ENCODE measurements at regions not wholly inside any gene's neighbourhood (a gene's known extent, or its start where the extent isn't known, plus 50 kb on each side); places are given as distances from the start of the nearest gene placed in this dataset.

GRCh38 chr6:12221856-12222255 lies 68.3 kb upstream of the EDN1 start:
- DNase-seq, result no peak

GRCh38 chr6:12222405-12223366 lies 67.5 kb upstream of the EDN1 start:
- DNase-seq, result no peak

GRCh38 chr6:12223383-12223782 lies 66.8 kb upstream of the EDN1 start:
- no peak for DNase-seq

GRCh38 chr6:12224251-12224650 lies 65.9 kb upstream of the EDN1 start:
- DNase-seq, result no peak

- DNase-seq, result no peak
Measured at GRCh38 chr6:12228447-12229146, 61.6 kb upstream of the EDN1 start.

DNA sequence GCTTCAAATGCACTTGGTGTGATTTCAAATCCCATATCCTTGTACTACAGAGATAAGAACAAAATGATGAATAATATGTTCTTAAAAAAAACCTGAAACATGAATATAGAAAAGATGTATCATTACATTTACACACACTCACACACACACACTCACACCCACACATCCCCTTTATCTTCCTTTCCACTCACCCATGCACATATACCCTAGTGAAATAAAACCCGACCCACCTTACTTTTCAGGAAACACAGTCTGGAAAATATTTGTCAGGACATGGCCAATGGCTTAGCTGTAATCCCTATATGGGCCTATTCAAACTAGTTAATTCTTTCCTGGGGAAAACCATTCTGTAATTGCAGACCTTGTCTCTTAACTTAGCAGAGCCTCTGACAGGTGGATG lies 60.8 kb upstream of the EDN1 start:
- no peak for DNase-seq

- no peak for DNase-seq
Measured at GRCh38 chr6:12230523-12230922, 59.6 kb upstream of the EDN1 start.

- peak; percentile 83 for DNase-seq
Measured at GRCh38 chr6:12232339-12232738, 57.8 kb upstream of the EDN1 start.

DNA sequence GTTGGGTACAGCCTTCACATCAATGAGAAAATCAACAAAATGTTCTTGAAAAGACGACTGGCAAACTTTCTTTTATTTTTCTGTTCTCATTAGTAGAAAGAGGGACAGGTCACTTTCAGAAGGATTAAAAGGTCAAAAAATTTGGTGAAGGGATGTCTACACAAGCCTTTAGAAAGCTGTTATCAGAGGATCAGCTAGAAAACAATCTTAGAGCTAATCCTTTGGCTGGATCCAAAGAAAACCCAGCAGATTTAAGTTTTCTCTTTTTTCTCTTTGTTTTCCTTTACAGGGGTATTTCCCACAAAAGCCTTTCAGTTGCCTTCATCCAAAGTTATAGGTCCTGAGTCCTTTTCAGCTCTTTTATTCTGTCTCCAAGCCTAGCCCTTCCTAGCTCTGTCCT lies 57.3 kb upstream of the EDN1 start:
- DNase-seq, result no peak

- DNase-seq, result peak; percentile 85
Measured at GRCh38 chr6:12233693-12234571, 56.2 kb upstream of the EDN1 start.

DNA sequence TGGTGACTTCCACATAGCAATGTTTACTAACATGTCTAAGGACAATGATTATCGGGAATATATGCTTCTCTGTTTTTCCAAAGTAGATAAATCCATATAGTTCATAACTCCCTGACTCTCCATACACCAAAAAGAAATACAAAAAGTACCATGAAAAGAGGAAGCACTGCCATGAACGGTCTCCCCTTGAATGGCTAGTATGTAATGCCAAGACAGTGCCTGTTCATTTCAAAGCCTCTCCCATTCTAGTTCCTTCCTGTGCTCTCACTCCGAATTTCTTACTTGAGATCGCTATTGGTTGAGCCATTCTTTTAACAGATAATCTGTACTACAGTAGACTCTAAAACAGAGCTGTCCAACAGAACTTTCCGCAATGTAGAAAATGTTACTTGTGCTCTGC lies 54.8 kb upstream of the EDN1 start:
- DNase-seq, result no peak

GRCh38 chr6:12238219-12238618 lies 51.9 kb upstream of the EDN1 start:
- no peak for DNase-seq

Data from fibroblast of skin of scalp (primary cell).